ENCODE measurements at regions not wholly inside any gene's neighbourhood (a gene's known extent, or its start where the extent isn't known, plus 50 kb on each side); places are given as distances from the start of the nearest gene placed in this dataset.
"Not testable (repeated sequence)": the region's sequence is repeated elsewhere in the genome, so short reads cannot be mapped to it uniquely, and the experiment has no call there.

GRCh38 chr14:23829736-23830471 is 123.7 kb upstream of the DHRS4 start:
- in situ Hi-C loops (cut with MboI; ENCODE audit: low sequenced_read_pairs), result no loop called here

GRCh38 chr14:23831596-23831995 is 122.0 kb upstream of the DHRS4 start:
- in situ Hi-C loops (cut with MboI; ENCODE audit: low sequenced_read_pairs), result no loop called here

GRCh38 chr14:23861666-23862065 is 91.9 kb upstream of the DHRS4 start:
- in situ Hi-C loops (cut with MboI; ENCODE audit: low sequenced_read_pairs), result no loop called here

- in situ Hi-C loops (cut with MboI; ENCODE audit: low sequenced_read_pairs), result no loop called here
Measured at GRCh38 chr14:23862513-23862912, 91.1 kb upstream of the DHRS4 start.

GRCh38 chr14:23863836-23864235 is 89.7 kb upstream of the DHRS4 start:
- in situ Hi-C loops (cut with MboI; ENCODE audit: low sequenced_read_pairs), result no loop called here

- in situ Hi-C loops (cut with MboI; ENCODE audit: low sequenced_read_pairs), result no loop called here
Measured at GRCh38 chr14:23864259-23864658, 89.3 kb upstream of the DHRS4 start.

- in situ Hi-C loops (cut with MboI; ENCODE audit: low sequenced_read_pairs), result no loop called here
Measured at GRCh38 chr14:23864861-23865260, 88.7 kb upstream of the DHRS4 start.

GRCh38 chr14:23865502-23865901 is 88.1 kb upstream of the DHRS4 start:
- in situ Hi-C loops (cut with MboI; ENCODE audit: low sequenced_read_pairs), result no loop called here

GRCh38 chr14:23866269-23866668 is 87.3 kb upstream of the DHRS4 start:
- in situ Hi-C loops (cut with MboI; ENCODE audit: low sequenced_read_pairs), result no loop called here

- in situ Hi-C loops (cut with MboI; ENCODE audit: low sequenced_read_pairs), result no loop called here
Measured at GRCh38 chr14:23869078-23869719, 84.4 kb upstream of the DHRS4 start.

- in situ Hi-C loops (cut with MboI; ENCODE audit: low sequenced_read_pairs), result no loop called here
Measured at GRCh38 chr14:23876160-23876750, 77.3 kb upstream of the DHRS4 start.

GRCh38 chr14:23877111-23877510 is 76.5 kb upstream of the DHRS4 start:
- in situ Hi-C loops (cut with MboI; ENCODE audit: low sequenced_read_pairs), result no loop called here

GRCh38 chr14:23877538-23878180 is 75.9 kb upstream of the DHRS4 start:
- in situ Hi-C loops (cut with MboI; ENCODE audit: low sequenced_read_pairs), result no loop called here

- in situ Hi-C loops (cut with MboI; ENCODE audit: low sequenced_read_pairs), result no loop called here
Measured at GRCh38 chr14:23881282-23881681, 72.3 kb upstream of the DHRS4 start.

- in situ Hi-C loops (cut with MboI; ENCODE audit: low sequenced_read_pairs), result no loop called here
Measured at GRCh38 chr14:23883684-23884540, 69.7 kb upstream of the DHRS4 start.

GRCh38 chr14:23884541-23884904 is 69.0 kb upstream of the DHRS4 start:
- in situ Hi-C loops (cut with MboI; ENCODE audit: low sequenced_read_pairs), result no loop called here

GRCh38 chr14:23887536-23887935 is 66.0 kb upstream of the DHRS4 start:
- in situ Hi-C loops (cut with MboI; ENCODE audit: low sequenced_read_pairs), result no loop called here

- in situ Hi-C loops (cut with MboI; ENCODE audit: low sequenced_read_pairs), result not testable (repeated sequence)
Measured at GRCh38 chr14:23891717-23892116, 61.9 kb upstream of the DHRS4 start.

- in situ Hi-C loops (cut with MboI; ENCODE audit: low sequenced_read_pairs), result not testable (repeated sequence)
Measured at GRCh38 chr14:23892289-23892688, 61.3 kb upstream of the DHRS4 start.

- in situ Hi-C loops (cut with MboI; ENCODE audit: low sequenced_read_pairs), result no loop called here
Measured at GRCh38 chr14:23894362-23895052, 59.1 kb upstream of the DHRS4 start.

Measured in HL-60/S4 treated with retinoic acid at 250 ng/mL for 4 days and 3 days (cell line).